MM.1S (cell line): ENCODE measurements at regions not wholly inside any gene's neighbourhood (a gene's known extent, or its start where the extent isn't known, plus 50 kb on each side); places are given as distances from the start of the nearest gene placed in this dataset.

Experiments
- DNase-seq: peaks from one replicate; pipeline ENCODE4 v3.0.0-alpha.2; 2015
- H2AFZ ChIP-seq: fragments of 300-600 bp; sonication (generic); 2 replicates; pipeline ENCODE4 v1.6.0; 2016; ENCODE audit warnings: antibody characterized with exemption, low read length
- H3F3A ChIP-seq: fragments of 300-600 bp; sonication (generic); 2 replicates; pipeline ENCODE4 v1.6.1; 2016; ENCODE audit warnings: mild to moderate bottlenecking, antibody characterized with exemption, low read length, moderate library complexity, mixed read lengths; ENCODE audit not compliant: insufficient read depth
- H3K27ac ChIP-seq: fragments of 300-600 bp; sonication (generic); 2 replicates; pipeline ENCODE4 v1.5.1; 2016; ENCODE audit warnings: mild to moderate bottlenecking, low read length
- H3K27me3 ChIP-seq: fragments of 300-600 bp; sonication (generic); replicated peaks from 2 replicates; pipeline ENCODE4 v1.6.0; 2016; ENCODE audit warnings: low read length; ENCODE audit not compliant: insufficient read depth
- H3K36me3 ChIP-seq: fragments of 300-600 bp; sonication (generic); replicated peaks from 2 replicates; pipeline ENCODE4 v1.6.1; 2016; ENCODE audit warnings: mild to moderate bottlenecking, low read length, mixed read lengths; ENCODE audit not compliant: insufficient read depth
- H3K4me1 ChIP-seq: fragments of 300-600 bp; sonication (generic); 2 replicates; pipeline ENCODE4 v1.6.1; 2016; ENCODE audit warnings: low read length, mixed read lengths
- H3K4me2 ChIP-seq: fragments of 300-600 bp; sonication (generic); 2 replicates; pipeline ENCODE4 v1.6.0; 2016; ENCODE audit warnings: low read depth, low read length
- H3K4me3 ChIP-seq: fragments of 300-600 bp; sonication (generic); 2 replicates; pipeline ENCODE4 v1.5.1; 2016; ENCODE audit warnings: low read length, mixed read lengths
- H3K79me2 ChIP-seq: fragments of 300-600 bp; sonication (generic); 2 replicates; pipeline ENCODE4 v1.6.1; 2016; ENCODE audit warnings: mixed run types, low read length, mixed read lengths
- H3K9ac ChIP-seq: fragments of 300-600 bp; sonication (generic); 2 replicates; pipeline ENCODE4 v1.6.1; 2016; ENCODE audit warnings: low read length, mixed read lengths
- H3K9me2 ChIP-seq: fragments of 300-600 bp; sonication (generic); replicated peaks from 2 replicates; pipeline ENCODE4 v1.6.1; 2016; ENCODE audit warnings: mild to moderate bottlenecking, low read length, mixed read lengths; ENCODE audit not compliant: insufficient read depth
- H3K9me3 ChIP-seq: fragments of 300-600 bp; sonication (generic); replicated peaks from 2 replicates; pipeline ENCODE4 v1.6.1; 2016; ENCODE audit warnings: mild to moderate bottlenecking, low read length, mixed read lengths; ENCODE audit not compliant: insufficient read depth
- H4K20me1 ChIP-seq: fragments of 300-600 bp; sonication (generic); 2 replicates; pipeline ENCODE4 v1.6.1; 2016; ENCODE audit warnings: mild to moderate bottlenecking, low read length, moderate library complexity, mixed read lengths; ENCODE audit not compliant: insufficient read depth
- EZH2 ChIP-seq: fragments of 300-600 bp; sonication (generic); optimal IDR thresholded peaks from 2 replicates; pipeline ENCODE3; 2017; ENCODE audit warnings: low read depth, mild to moderate bottlenecking, antibody characterized with exemption, low read length, mixed read lengths
- EZH2phosphoT487 ChIP-seq: fragments of 300-600 bp; sonication (generic); IDR thresholded peaks from 2 replicates; pipeline ENCODE4 v1.6.1; 2018; ENCODE audit warnings: antibody characterized with exemption, low read length
- TF ChIP-seq, protein P1 (sequence below): fragments of 300-600 bp; sonication (generic); IDR thresholded peaks from 2 replicates; pipeline ENCODE4 v1.5.1; 2016; ENCODE audit warnings: antibody characterized with exemption, low read length, mixed read lengths

DNA sequence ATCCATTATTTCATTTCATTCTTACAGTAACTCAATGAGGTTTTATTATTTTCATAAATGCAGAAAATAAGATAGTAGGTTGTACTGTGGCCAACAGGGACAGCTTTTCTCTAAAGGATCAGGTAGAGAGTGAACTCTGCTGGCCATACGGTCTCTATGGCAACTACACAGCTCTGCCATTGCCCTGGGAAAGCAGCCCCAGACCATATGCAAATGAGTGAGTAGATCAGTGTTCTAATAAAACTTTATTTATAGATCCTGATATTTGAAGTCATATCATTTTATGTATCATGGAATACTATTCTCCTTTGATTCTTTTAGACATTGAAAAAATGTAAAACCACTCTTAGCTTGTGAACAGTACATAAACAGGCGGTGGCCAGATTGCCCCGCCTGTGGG, 192.5 kb upstream of the RREB1 start:
- no peak overlapping the region for H3K27ac ChIP-seq
- no peak overlapping the region for H3K4me2 ChIP-seq
- no peak overlapping the region for H2AFZ ChIP-seq
- H3K79me2 ChIP-seq = no peaks in the 10 kb centered on the region
- no peaks in the 10 kb centered on the region for H4K20me1 ChIP-seq
- TF ChIP-seq EZH2 (no peak), EZH2phosphoT487 (no peak)
- TF ChIP-seq, protein P1, sequence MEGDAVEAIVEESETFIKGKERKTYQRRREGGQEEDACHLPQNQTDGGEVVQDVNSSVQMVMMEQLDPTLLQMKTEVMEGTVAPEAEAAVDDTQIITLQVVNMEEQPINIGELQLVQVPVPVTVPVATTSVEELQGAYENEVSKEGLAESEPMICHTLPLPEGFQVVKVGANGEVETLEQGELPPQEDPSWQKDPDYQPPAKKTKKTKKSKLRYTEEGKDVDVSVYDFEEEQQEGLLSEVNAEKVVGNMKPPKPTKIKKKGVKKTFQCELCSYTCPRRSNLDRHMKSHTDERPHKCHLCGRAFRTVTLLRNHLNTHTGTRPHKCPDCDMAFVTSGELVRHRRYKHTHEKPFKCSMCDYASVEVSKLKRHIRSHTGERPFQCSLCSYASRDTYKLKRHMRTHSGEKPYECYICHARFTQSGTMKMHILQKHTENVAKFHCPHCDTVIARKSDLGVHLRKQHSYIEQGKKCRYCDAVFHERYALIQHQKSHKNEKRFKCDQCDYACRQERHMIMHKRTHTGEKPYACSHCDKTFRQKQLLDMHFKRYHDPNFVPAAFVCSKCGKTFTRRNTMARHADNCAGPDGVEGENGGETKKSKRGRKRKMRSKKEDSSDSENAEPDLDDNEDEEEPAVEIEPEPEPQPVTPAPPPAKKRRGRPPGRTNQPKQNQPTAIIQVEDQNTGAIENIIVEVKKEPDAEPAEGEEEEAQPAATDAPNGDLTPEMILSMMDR = peak; percentile 10; the same call in 1 of the 2 replicates
- H3K9ac ChIP-seq = no peak overlapping the region
- H3K4me1 ChIP-seq = no peaks in the 10 kb centered on the region
- H3F3A ChIP-seq = no peaks in the 10 kb centered on the region
- H3K36me3 ChIP-seq = no peaks in the 10 kb centered on the region
- H3K9me3 ChIP-seq = no peaks in the 10 kb centered on the region
- H3K9me2 ChIP-seq = no peaks in the 10 kb centered on the region
- DNase-seq = peak; percentile 22
- H3K4me3 ChIP-seq = no peak overlapping the region
- no peaks in the 10 kb centered on the region for H3K27me3 ChIP-seq

DNA sequence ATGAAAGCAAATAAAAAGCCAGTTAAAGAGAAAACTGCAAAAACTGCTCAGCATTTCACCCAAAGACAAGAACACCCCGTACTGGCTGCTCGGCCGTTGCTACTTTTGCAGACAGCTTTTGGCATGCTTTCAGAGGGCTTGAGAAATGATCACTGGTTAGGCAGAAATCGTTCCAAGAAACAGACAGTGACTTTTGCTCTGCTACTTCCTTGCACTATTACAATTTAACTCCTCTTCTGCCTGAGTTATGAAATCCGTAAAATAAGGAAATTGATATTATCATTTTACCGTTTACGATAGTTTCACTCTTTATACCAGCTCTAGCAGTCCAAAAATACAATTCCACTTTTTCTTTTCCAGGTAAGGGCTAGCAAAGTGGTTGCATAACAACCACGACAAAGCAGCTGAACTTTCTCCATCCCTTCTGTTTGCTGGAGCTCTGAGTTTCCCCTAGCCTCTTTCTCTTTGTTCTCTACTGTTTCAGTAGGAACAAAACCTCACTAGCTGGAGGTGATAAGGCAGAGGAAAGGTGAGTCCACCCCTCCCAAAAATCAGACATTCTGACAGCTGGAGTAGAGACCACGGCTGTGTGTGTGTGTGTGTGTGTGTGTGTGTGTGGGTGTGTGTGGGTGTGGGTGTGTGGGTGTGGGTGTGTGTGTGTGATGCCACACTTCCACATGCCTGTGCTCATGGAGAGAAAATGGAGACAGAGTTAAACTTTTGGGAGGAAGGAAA, 191.8 kb upstream of the RREB1 start:
- Histone ChIP-seq H3K9ac (no peak overlapping the region), H3K27me3 (no peaks in the 10 kb centered on the region), H3K36me3 (no peaks in the 10 kb centered on the region), H4K20me1 (no peaks in the 10 kb centered on the region), H3K4me1 (no peaks in the 10 kb centered on the region), H2AFZ (no peak overlapping the region), H3K27ac (no peak overlapping the region), H3K4me2 (no peak overlapping the region), H3K4me3 (no peak overlapping the region), H3K79me2 (no peaks in the 10 kb centered on the region), H3F3A (no peaks in the 10 kb centered on the region), H3K9me3 (no peaks in the 10 kb centered on the region), H3K9me2 (no peaks in the 10 kb centered on the region)
- no peak for DNase-seq
- TF ChIP-seq EZH2 = no peak
- TF ChIP-seq EZH2phosphoT487 = no peak
- TF ChIP-seq, protein P1 = no peak

DNA sequence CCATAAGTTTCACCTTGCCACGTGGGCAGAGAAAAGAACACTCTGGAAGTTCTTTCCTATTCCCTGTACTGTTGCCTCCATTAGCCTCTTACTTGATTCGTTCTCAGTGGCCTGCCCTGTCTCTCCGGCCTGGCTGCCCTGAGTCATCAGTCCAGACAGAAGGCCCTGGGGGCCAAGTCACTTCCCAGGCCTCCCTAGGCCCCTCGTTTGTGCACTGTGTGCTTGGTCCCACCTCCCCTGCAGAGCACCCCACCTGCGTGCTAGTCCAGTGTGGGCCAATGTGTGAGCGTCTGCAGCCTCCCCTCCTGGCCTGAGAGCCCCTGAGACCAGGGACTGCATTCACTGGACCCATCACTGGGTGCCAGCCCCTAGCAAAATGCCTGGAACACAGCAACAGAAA, 191.2 kb upstream of the RREB1 start:
- Histone ChIP-seq H4K20me1 (no peaks in the 10 kb centered on the region), H3K9me2 (no peaks in the 10 kb centered on the region), H3K4me1 (no peaks in the 10 kb centered on the region), H3K36me3 (no peaks in the 10 kb centered on the region), H3K9me3 (no peaks in the 10 kb centered on the region), H3K4me3 (no peak overlapping the region), H3K9ac (no peak overlapping the region), H3K27ac (no peak overlapping the region), H2AFZ (no peak overlapping the region), H3K79me2 (no peaks in the 10 kb centered on the region), H3K4me2 (no peak overlapping the region), H3K27me3 (no peaks in the 10 kb centered on the region), H3F3A (no peaks in the 10 kb centered on the region)
- no peak for DNase-seq
- TF ChIP-seq, protein P1 = no peak
- no peak for TF ChIP-seq EZH2phosphoT487
- TF ChIP-seq EZH2 = no peak
